GM19397 (cell line): ENCODE measurements at regions not wholly inside any gene's neighbourhood (a gene's known extent, or its start where the extent isn't known, plus 50 kb on each side); places are given as distances from the start of the nearest gene placed in this dataset.

ENCODE experiments used
- ATAC-seq: cut with Tn5 transposase; IDR thresholded peaks from one replicate; pipeline ENCODE4 v1.9.1; 2021; ENCODE audit warnings: mild to moderate bottlenecking, moderate library complexity; ENCODE audit not compliant: unreplicated experiment

DNA sequence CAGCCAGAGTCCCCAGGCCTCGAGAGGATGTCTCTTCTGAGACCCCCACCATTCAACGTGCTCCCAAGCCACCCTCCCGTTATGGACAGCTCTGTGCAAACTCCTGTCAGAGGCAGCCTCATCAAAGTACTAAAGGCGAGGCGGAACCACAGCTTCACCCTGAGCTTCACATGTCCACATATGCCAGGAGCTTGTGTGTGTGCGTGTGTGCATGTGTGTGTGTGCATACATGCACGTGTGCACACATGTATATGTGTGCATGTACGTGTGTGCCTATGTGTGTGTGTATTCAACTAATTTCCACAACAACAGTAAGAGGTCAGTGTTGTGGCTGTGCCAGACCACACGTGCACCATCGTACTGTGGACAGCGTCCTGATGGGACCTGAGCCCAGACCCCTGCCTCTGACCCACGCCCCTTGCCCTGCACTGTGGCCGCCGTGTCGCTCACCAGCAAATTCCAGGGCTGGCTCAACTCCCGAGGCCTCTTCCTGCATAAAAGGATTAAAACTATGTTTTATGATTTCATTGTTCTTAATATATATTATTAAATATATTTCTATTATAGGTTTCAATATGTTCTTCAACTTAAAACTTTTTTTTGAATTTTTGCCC is 444.8 kb downstream of the EIPR1 start:
- ATAC-seq, result no peak

- ATAC-seq, result no peak
These were observed 445.4 kb downstream of the EIPR1 start for GRCh38 chr2:2932189-2932588.

- no peak for ATAC-seq
These were observed 446.1 kb downstream of the EIPR1 start for GRCh38 chr2:2931318-2932075.

- ATAC-seq, result no peak
These were observed 446.8 kb downstream of the EIPR1 start for GRCh38 chr2:2930841-2931240.

DNA sequence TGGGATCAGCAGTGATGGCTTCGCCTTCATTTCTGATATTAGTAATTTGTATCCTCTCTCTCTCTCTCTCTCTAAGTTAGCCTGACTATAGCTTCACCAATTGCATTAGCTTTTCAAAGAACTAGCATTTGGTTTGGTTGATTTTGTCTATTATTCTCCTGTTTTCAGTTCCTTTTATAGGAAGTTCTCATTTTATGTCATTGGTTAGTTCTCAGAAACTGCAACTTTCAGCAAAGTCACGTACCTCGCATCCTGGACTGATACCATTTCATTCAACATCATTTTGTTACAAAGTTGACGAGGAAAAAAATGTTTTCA is 450.8 kb downstream of the EIPR1 start:
- ATAC-seq, result peak; percentile 26

- ATAC-seq, result peak; percentile 56
These were observed 451.4 kb downstream of the EIPR1 start for GRCh38 chr2:2926009-2926857.

GRCh38 chr2:2922156-2922555 is 455.5 kb downstream of the EIPR1 start:
- ATAC-seq, result no peak

DNA sequence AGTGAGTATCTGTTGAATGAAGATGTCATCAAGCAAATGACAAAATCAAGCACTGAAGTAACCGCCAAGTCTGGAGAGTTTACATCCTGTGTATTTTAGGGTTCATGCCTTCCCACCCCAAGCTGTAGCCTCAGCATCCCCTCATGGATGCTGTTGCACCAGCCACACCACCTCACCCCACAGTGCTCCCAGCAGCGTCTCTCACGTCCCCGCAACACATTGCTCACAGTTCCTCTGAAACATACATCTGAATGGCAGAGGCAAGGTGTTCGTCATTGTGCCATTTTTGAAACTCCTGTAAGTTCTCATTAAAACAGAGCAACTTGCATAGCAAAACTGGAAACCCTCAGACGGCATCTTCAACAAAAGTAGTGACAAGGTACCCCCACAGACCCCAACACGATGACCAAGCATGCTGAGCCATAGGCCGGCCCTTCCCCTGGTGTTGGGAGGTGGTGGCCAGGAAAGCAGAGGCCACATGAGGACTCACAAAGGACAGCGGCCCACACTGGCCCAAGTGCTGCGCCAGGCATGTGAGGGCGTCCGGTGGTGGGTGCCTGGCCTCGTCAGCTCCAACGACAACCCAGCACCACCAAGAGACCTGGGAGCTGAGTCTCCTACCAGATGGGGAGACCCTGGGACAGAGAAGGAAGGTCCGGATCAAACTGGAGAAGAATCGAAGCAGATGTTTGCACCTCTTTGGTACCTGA is 456.5 kb downstream of the EIPR1 start:
- no peak for ATAC-seq

- ATAC-seq, result no peak
These were observed 457.8 kb downstream of the EIPR1 start for GRCh38 chr2:2919574-2920365.

- no peak for ATAC-seq
These were observed 458.6 kb downstream of the EIPR1 start for GRCh38 chr2:2919026-2919425.

DNA sequence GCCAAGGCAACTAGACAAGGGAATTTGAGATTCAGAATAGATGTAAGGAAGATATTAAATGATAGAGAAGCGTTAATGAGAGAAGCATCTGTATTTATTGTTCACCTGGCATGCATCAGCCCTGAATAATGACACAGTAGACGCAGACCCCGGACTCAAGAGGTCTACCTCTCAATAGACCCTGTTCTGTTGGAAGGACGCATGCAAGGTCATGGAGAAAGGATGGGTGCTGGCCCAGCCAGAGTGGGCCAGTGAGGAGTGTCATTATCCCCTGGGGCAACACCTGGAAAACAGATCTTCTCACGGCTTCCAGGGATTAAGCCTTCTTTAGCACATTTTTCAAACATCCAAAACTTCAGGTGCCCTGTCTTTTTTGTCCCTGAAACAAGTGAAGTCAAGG is 461.0 kb downstream of the EIPR1 start:
- no peak for ATAC-seq

DNA sequence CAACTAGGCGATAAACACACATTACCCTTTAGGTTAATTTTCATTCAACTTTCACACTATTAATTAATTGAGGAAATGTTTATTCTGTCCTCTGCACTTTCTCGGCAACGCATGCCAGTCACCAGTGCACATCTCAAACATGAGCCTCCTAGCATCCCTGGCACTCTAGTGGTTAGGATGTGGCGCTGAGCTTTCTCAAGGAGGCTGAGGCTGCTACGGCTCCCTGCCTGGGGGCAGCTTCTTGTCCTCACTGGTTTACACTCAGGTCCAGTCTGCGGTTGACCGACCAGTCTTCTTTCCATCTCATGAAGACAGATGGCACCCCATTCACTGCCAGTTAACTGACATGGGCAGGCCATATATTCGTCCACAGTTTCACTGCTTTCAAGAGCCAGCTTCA is 463.4 kb downstream of the EIPR1 start:
- ATAC-seq, result no peak

GRCh38 chr2:2913601-2914120 is 464.0 kb downstream of the EIPR1 start:
- no peak for ATAC-seq

DNA sequence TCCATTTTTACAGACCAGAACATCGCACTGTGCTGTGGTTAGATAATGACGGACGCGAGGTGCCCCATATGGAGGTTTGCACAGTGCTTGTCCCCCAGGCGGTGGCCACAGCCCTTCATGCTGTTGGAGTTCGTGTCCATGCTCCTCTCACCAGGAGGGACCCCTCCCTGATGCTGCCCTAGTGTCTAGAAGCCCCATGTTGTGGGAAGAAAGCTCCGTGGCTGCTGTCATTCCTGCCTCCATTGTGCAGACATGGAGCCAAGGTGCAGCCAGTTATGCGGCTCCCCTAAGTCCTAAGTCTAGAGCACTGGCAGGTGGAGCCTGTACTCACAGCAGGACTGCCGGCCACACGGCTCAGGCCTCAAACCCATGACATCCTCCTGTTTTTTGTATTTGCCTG is 464.9 kb downstream of the EIPR1 start:
- ATAC-seq, result no peak

DNA sequence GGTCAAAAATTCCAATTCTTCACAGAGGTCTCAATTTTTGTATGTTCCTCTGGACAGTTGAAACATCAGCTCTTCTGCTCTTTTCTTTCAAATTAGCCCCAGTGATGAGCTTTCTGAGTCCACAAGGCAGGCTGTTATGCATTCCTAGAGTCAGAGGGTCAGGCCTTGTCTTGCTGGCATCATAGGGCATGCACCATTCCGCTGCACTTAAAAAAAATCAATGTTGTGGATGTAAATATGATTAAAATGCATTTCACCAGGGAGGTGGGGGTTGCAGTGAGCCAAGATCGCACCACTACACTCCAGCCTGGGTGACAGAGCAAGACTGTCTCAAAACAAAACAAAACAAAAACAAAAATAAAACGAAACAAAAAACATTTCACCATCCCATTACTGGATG is 465.3 kb downstream of the EIPR1 start:
- ATAC-seq, result no peak

GRCh38 chr2:2910259-2910658 is 467.4 kb downstream of the EIPR1 start:
- ATAC-seq, result no peak

DNA sequence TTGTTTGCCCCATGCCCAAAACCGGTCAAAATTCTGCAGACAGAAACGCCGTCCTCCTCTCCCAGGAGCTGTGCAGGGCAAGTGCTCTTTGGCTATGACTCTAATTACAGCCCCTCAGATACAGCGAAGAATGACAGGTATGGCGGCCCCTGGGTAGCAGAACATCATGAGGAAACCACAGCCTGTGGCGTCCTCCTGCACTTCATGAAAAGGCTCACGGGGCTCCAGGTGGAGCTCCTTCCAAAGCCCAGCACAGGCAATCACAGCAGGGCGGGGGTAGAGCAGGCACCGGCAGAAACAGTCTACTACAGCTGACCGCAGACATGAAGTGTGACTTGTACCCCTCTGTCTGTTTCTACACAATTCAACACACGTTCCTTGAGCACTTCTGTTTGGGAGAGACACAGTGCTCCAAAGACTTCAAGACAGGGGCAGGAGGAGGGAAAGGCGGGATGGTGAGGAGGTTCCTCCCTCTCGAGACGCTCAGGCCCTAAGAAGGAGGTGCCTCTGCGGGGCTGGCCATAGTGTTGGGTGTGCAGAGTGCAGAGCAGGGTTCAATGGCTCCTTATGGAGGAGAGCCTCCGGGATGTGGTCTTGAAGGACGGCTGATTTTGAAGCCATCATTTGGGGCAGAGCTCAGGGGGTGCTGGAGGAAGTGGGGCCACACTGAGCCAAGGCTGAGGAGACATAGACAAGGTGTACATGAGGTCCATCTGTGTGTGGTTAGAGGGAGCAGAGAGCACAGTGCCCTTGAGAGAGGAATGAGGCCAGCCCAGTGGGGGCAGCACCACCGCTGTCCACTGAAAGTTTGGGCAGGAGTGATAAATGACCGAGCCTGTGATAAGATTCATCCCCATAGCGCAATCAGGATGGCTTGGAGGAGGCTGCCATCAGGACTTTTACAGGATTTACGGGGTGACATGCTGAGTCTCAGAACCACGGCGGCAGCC is 468.3 kb downstream of the EIPR1 start:
- ATAC-seq, result no peak

DNA sequence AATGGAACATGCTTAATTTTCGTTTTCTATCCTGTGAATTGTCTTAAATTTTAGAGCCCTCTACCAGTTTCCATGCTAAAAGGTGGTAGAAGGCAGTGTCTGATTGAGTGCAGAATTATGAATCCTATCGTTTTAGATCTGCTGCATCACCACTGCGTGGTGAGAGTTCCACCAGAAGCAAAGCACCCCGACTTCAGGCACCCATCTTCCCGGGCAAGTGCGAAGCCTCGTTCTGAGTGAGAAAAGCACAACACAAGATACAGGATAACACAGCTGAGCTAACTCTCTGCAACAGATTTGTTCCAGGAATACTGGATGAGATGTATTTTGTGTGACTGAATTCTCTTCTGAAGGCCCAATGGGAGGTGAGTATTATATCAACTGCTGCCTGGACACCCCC is 471.5 kb downstream of the EIPR1 start:
- ATAC-seq, result no peak

GRCh38 chr2:2904721-2905350 is 472.8 kb downstream of the EIPR1 start:
- ATAC-seq, result no peak
